Right lobe of liver (tissue), 4 donors: ENCODE measurements at regions not wholly inside any gene's neighbourhood (a gene's known extent, or its start where the extent isn't known, plus 50 kb on each side); places are given as distances from the start of the nearest gene placed in this dataset.

Source experiments
- CTCF ChIP-seq, 4 donors: fragments of 200-600 bp in 3 of 4; fragments of 450-650 bp in 1 of 4; IDR thresholded peaks; one replicate each; pipeline versions ENCODE4 v1.5.1 to v1.8.0; 2016 to 2022; ENCODE audit warnings: antibody characterized with exemption in 4 of 4, mild to moderate bottlenecking in 2 of 4
- POLR2A ChIP-seq: fragments of 450-650 bp; IDR thresholded peaks from one replicate; pipeline ENCODE4 v1.6.1; 2017; ENCODE audit warnings: antibody characterized with exemption, mild to moderate bottlenecking
- donor health status: DM: no; HTN: no; CAD: no.
- donor health status: DM: no; HTN: no; CAD: no.
- donor health status: DM: no; HTN: yes; CAD: no.

- TF ChIP-seq POLR2A (no peak), CTCF (IDR thresholded peaks at IDR 0.05) (no peak)
These were observed 130.0 kb upstream of the GMDS start for GRCh38 chr6:2375443-2375842.
